ENCODE measurements at regions not wholly inside any gene's neighbourhood (a gene's known extent, or its start where the extent isn't known, plus 50 kb on each side); places are given as distances from the start of the nearest gene placed in this dataset.

GRCh38 chr14:76686646-76687045 is 74.6 kb upstream of the VASH1 start:
- H3K4me3 ChIP-seq (ENCODE audit: low read depth, low read length), result no peak overlapping the region
- no peak for TF ChIP-seq CTCF (IDR thresholded peaks at IDR 0.05; ENCODE audit: low read depth, low read length, missing control alignments)
- DNase-seq (ENCODE audit: low read depth), result no peak

- no peak for TF ChIP-seq CTCF (IDR thresholded peaks at IDR 0.05; ENCODE audit: low read depth, low read length, missing control alignments)
- H3K4me3 ChIP-seq (ENCODE audit: low read depth, low read length), result no peak overlapping the region
Measured at GRCh38 chr14:76687611-76688382, 73.5 kb upstream of the VASH1 start.

GRCh38 chr14:76688383-76688671 is 72.9 kb upstream of the VASH1 start:
- no peak for DNase-seq (ENCODE audit: low read depth)

More at GRCh38 chr14:76687611-76688382, 73.5 kb upstream of the VASH1 start:
- no peak for DNase-seq (ENCODE audit: low read depth)

GRCh38 chr14:76690502-76691105 is 70.7 kb upstream of the VASH1 start:
- no peak for DNase-seq (ENCODE audit: low read depth)
- no peak for TF ChIP-seq CTCF (IDR thresholded peaks at IDR 0.05; ENCODE audit: low read depth, low read length, missing control alignments)
- H3K4me3 ChIP-seq (ENCODE audit: low read depth, low read length), result no peak overlapping the region

More at GRCh38 chr14:76688383-76688671, 72.9 kb upstream of the VASH1 start:
- no peak for TF ChIP-seq CTCF (IDR thresholded peaks at IDR 0.05; ENCODE audit: low read depth, low read length, missing control alignments)
- H3K4me3 ChIP-seq (ENCODE audit: low read depth, low read length), result no peak overlapping the region

- no peak for TF ChIP-seq CTCF (IDR thresholded peaks at IDR 0.05; ENCODE audit: low read depth, low read length, missing control alignments)
- DNase-seq (ENCODE audit: low read depth), result no peak
- H3K4me3 ChIP-seq (ENCODE audit: low read depth, low read length), result no peak overlapping the region
Measured at GRCh38 chr14:76694106-76694505, 67.2 kb upstream of the VASH1 start.

GRCh38 chr14:76695263-76695920 is 65.9 kb upstream of the VASH1 start:
- no peak for TF ChIP-seq CTCF (IDR thresholded peaks at IDR 0.05; ENCODE audit: low read depth, low read length, missing control alignments)
- H3K4me3 ChIP-seq (ENCODE audit: low read depth, low read length), result no peak overlapping the region
- DNase-seq (ENCODE audit: low read depth), result no peak
